NCI-H2029 treated with DMSO at 0.1 percent for 48 hours (cell line): ENCODE measurements at regions not wholly inside any gene's neighbourhood (a gene's known extent, or its start where the extent isn't known, plus 50 kb on each side); places are given as distances from the start of the nearest gene placed in this dataset.
A peak's percentile ranks its signal among the peaks of the same experiment; 100 is the strongest.
"Not testable (repeated sequence)": the region's sequence is repeated elsewhere in the genome, so short reads cannot be mapped to it uniquely, and the experiment has no call there.

Source experiments
- DNase-seq: peaks from one replicate; lab custom pipeline; 2025; lab: John Stamatoyannopoulos, UW

GRCh38 chr1:5686925-5687706 lies 305.1 kb downstream of the NPHP4 start:
- DNase-seq, result no peak

- no peak for DNase-seq
Measured at GRCh38 chr1:5686195-5686594, 306.0 kb downstream of the NPHP4 start.

- DNase-seq, result no peak
Measured at GRCh38 chr1:5685446-5686040, 306.7 kb downstream of the NPHP4 start.

GRCh38 chr1:5684791-5685190 lies 307.4 kb downstream of the NPHP4 start:
- no peak for DNase-seq

GRCh38 chr1:5683446-5683845 lies 308.8 kb downstream of the NPHP4 start:
- no peak for DNase-seq

GRCh38 chr1:5682626-5683225 lies 309.5 kb downstream of the NPHP4 start:
- no peak for DNase-seq

GRCh38 chr1:5681654-5682053 lies 310.6 kb downstream of the NPHP4 start:
- DNase-seq, result no peak

- DNase-seq, result no peak
Measured at GRCh38 chr1:5680600-5680999, 311.6 kb downstream of the NPHP4 start.

- no peak for DNase-seq
Measured at GRCh38 chr1:5678759-5679158, 313.5 kb downstream of the NPHP4 start.

GRCh38 chr1:5672355-5672754 lies 319.9 kb downstream of the NPHP4 start:
- DNase-seq, result not testable (repeated sequence)

GRCh38 chr1:5670590-5671350 lies 321.5 kb downstream of the NPHP4 start:
- DNase-seq, result no peak

GRCh38 chr1:5667513-5668325 lies 324.5 kb downstream of the NPHP4 start:
- peak; percentile 47 for DNase-seq

GRCh38 chr1:5664906-5665875 lies 327.0 kb downstream of the NPHP4 start:
- no peak for DNase-seq

- DNase-seq, result no peak
Measured at GRCh38 chr1:5664081-5664768, 328.0 kb downstream of the NPHP4 start.

- DNase-seq, result no peak
Measured at GRCh38 chr1:5662744-5663126, 329.5 kb downstream of the NPHP4 start.

- DNase-seq, result no peak
Measured at GRCh38 chr1:5662086-5662743, 330.0 kb downstream of the NPHP4 start.

- DNase-seq, result no peak
Measured at GRCh38 chr1:5661196-5662085, 330.8 kb downstream of the NPHP4 start.
